Vagina (tissue), 2 donors: ENCODE measurements at regions not wholly inside any gene's neighbourhood (a gene's known extent, or its start where the extent isn't known, plus 50 kb on each side); places are given as distances from the start of the nearest gene placed in this dataset.

Experiments
- DNase-seq, 2 donors: peaks; one replicate each; pipeline ENCODE4 v3.0.0-alpha.2; 2017; ENCODE audit errors: extremely low spot score in 2 of 2
- H3K27ac ChIP-seq: fragments of 200-600 bp; sonication (generic); one replicate; pipeline ENCODE4 v1.5.1; 2019
- H3K27me3 ChIP-seq: fragments of 200-600 bp; sonication (generic); one replicate; pipeline ENCODE4 v1.5.1; 2019
- H3K36me3 ChIP-seq, 2 donors: fragments of 200-600 bp; sonication (generic); one replicate each; pipeline ENCODE4 v1.5.1; 2017 to 2019
- H3K4me1 ChIP-seq: fragments of 200-600 bp; sonication (generic); one replicate; pipeline ENCODE4 v1.5.1; 2019
- H3K4me3 ChIP-seq, 2 donors: fragments of 200-600 bp; sonication (generic); 1 replicate in 1 of 2; 2 replicates in 1 of 2; pipeline ENCODE4 v1.5.1; 2016 to 2019
- H3K9me3 ChIP-seq: fragments of 200-600 bp; sonication (generic); one replicate; pipeline ENCODE4 v1.5.1; 2019
- CTCF ChIP-seq, 3 experiments: fragments of 450-650 bp in 2 of 3; fragments of 200-600 bp in 1 of 3; sonication (generic) in 1 of 3; IDR thresholded peaks; one replicate each; pipeline ENCODE4 v1.5.1; 2017 to 2019; ENCODE audit warnings: antibody characterized with exemption in 3 of 3, mild to moderate bottlenecking in 2 of 3, moderate library complexity in 2 of 3
- POLR2A ChIP-seq, 2 donors: fragments of 450-650 bp; IDR thresholded peaks; one replicate each; pipeline ENCODE4 v1.6.1; 2017; ENCODE audit warnings: antibody characterized with exemption in 2 of 2, mild to moderate bottlenecking in 2 of 2, moderate library complexity in 2 of 2
- POLR2AphosphoS5 ChIP-seq, 2 donors: sonication (generic); formaldehyde crosslinking; IDR thresholded peaks; one replicate each; pipeline ENCODE4 v1.9.0; 2017; ENCODE audit warnings: antibody characterized with exemption in 2 of 2, mild to moderate bottlenecking in 2 of 2, low read depth in 1 of 2; ENCODE audit not compliant: insufficient read depth in 1 of 2
- intact Hi-C: fragments of 100-400 bp; cut with DNase I; formaldehyde crosslinking; loops from one replicate; pipeline ENCODE4 v1.15.1; 2023

DNA sequence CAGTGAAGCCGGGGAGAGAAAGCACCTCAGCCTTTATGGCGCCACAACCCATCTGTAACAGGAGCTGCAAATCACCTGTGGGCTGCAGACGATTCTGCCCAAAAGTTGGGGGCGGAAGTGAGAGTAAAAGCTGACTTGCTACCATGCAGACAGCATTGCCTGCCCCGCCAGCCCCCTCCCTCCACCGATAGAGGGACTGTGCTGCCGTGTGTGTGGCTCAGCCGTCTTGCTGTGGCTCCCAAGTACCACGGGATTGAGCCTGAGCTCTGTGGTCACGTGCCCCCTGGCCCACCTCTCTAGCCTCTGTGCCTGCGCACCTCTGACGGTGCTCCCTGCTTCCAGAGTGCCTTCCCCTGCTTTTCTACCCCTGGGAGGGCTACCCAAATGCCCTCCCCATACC lies 79.6 kb downstream of the GLI2 start:
- DNase-seq = no peak
- intact Hi-C loops = no loop called here
- no peak for TF ChIP-seq CTCF (IDR thresholded peaks at IDR 0.05)
- TF ChIP-seq POLR2AphosphoS5 (IDR thresholded peaks at IDR 0.05; ENCODE audit: insufficient read depth in 1 of 2, low read depth in 1 of 2) = no peak
- no peak for TF ChIP-seq POLR2A (IDR thresholded peaks at IDR 0.05)
- H3K27ac ChIP-seq = no peak overlapping the region
- H3K27me3 ChIP-seq = no peaks in the 10 kb centered on the region
- H3K4me3 ChIP-seq = no peak overlapping the region
- H3K4me1 ChIP-seq = peaks cover 11% of the 10 kb centered on the region
- no peaks in the 10 kb centered on the region for H3K9me3 ChIP-seq
- no peaks in the 10 kb centered on the region for H3K36me3 ChIP-seq

GRCh38 chr2:120817136-120817955 lies 81.7 kb downstream of the GLI2 start:
- Histone ChIP-seq H3K36me3 (no peaks in the 10 kb centered on the region), H3K27me3 (no peaks in the 10 kb centered on the region), H3K9me3 (no peaks in the 10 kb centered on the region), H3K4me3 (no peak overlapping the region), H3K27ac (no peak overlapping the region), H3K4me1 (peaks cover 16% of the 10 kb centered on the region)
- intact Hi-C loops = no loop called here
- no peak for TF ChIP-seq CTCF (IDR thresholded peaks at IDR 0.05)
- no peak for TF ChIP-seq POLR2AphosphoS5 (IDR thresholded peaks at IDR 0.05; ENCODE audit: insufficient read depth in 1 of 2, low read depth in 1 of 2)
- TF ChIP-seq POLR2A (IDR thresholded peaks at IDR 0.05) = no peak
- DNase-seq = no peak

DNA sequence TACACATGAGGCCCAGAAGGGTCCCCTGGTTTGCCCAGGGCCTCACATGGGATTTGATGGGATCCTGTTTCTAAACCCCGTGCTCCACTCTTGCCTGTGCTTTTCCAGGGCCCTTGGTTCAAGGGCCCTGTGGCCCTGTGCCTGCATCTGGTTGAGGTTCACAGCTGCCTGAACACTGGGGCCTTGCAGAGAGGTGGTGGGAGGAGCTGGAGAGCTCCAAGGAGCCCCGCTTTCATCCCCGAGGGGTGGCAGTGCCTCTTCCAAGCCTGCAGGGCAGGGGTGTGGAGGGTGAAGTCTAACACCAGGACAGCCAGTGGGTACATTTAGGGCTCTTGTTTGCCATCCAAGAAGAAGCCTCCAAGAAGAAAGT lies 82.3 kb downstream of the GLI2 start:
- no peaks in the 10 kb centered on the region for H3K36me3 ChIP-seq
- H3K27me3 ChIP-seq = no peaks in the 10 kb centered on the region
- H3K4me1 ChIP-seq = peaks cover 16% of the 10 kb centered on the region
- no peak overlapping the region for H3K27ac ChIP-seq
- no peak for DNase-seq
- H3K4me3 ChIP-seq = no peak overlapping the region
- no peak for TF ChIP-seq CTCF (IDR thresholded peaks at IDR 0.05)
- no peak for TF ChIP-seq POLR2AphosphoS5 (IDR thresholded peaks at IDR 0.05; ENCODE audit: insufficient read depth in 1 of 2, low read depth in 1 of 2)
- TF ChIP-seq POLR2A (IDR thresholded peaks at IDR 0.05) = no peak
- no peaks in the 10 kb centered on the region for H3K9me3 ChIP-seq
- intact Hi-C loops = no loop called here

- H3K4me1 ChIP-seq = peaks cover 16% of the 10 kb centered on the region
- DNase-seq = no peak
- no peak for TF ChIP-seq CTCF (IDR thresholded peaks at IDR 0.05)
- TF ChIP-seq POLR2AphosphoS5 (IDR thresholded peaks at IDR 0.05; ENCODE audit: insufficient read depth in 1 of 2, low read depth in 1 of 2) = no peak
- TF ChIP-seq POLR2A (IDR thresholded peaks at IDR 0.05) = no peak
- H3K9me3 ChIP-seq = no peaks in the 10 kb centered on the region
- intact Hi-C loops = no loop called here
- H3K36me3 ChIP-seq = no peaks in the 10 kb centered on the region
- no peak overlapping the region for H3K27ac ChIP-seq
- H3K4me3 ChIP-seq = no peak overlapping the region
- no peaks in the 10 kb centered on the region for H3K27me3 ChIP-seq
These were observed 82.8 kb downstream of the GLI2 start for GRCh38 chr2:120818441-120818920.

- peaks cover 16% of the 10 kb centered on the region for H3K4me1 ChIP-seq
- no peak overlapping the region for H3K27ac ChIP-seq
- TF ChIP-seq POLR2AphosphoS5 (IDR thresholded peaks at IDR 0.05; ENCODE audit: insufficient read depth in 1 of 2, low read depth in 1 of 2) = no peak
- TF ChIP-seq POLR2A (IDR thresholded peaks at IDR 0.05) = no peak
- TF ChIP-seq CTCF (IDR thresholded peaks at IDR 0.05) = no peak
- DNase-seq = no peak
- H3K4me3 ChIP-seq = no peak overlapping the region
- H3K27me3 ChIP-seq = no peaks in the 10 kb centered on the region
- no peaks in the 10 kb centered on the region for H3K36me3 ChIP-seq
- no peaks in the 10 kb centered on the region for H3K9me3 ChIP-seq
- intact Hi-C loops = no loop called here
These were observed 84.1 kb downstream of the GLI2 start for GRCh38 chr2:120819720-120820210.
